B cell (primary cell): ENCODE measurements at regions not wholly inside any gene's neighbourhood (a gene's known extent, or its start where the extent isn't known, plus 50 kb on each side); places are given as distances from the start of the nearest gene placed in this dataset.

ENCODE experiments used
- ATAC-seq: fragments of 200-7000 bp; cut with Tn5 transposase; one replicate; pipeline ENCODE4 v1.10.0; 2021; ENCODE audit warnings: low read depth, mild to moderate bottlenecking, moderate number of reproducible peaks, moderate library complexity
- CTCF ChIA-PET: fragments of 350-600 bp; sonication (Branson Sonifier 250); formaldehyde crosslinking; loops from one replicate; lab custom pipeline; 2021; ENCODE audit warnings: antibody characterized with exemption, inconsistent platforms; lab: Charles Lee
- POLR2A ChIA-PET: fragments of 350-600 bp; sonication (Branson Sonifier 250); formaldehyde crosslinking; loops from one replicate; lab custom pipeline; 2021; ENCODE audit warnings: antibody characterized with exemption; lab: Charles Lee
- DNase-seq: peaks from one replicate; pipeline ENCODE4 v3.0.0; 2013
- H2AFZ ChIP-seq: 2 replicates; pipeline ENCODE4 v1.6.1; 2012; ENCODE audit warnings: mild to moderate bottlenecking, low read depth, low read length; ENCODE audit not compliant: insufficient read depth, poor library complexity, severe bottlenecking
- H3K27ac ChIP-seq, 2 donors: 1 replicate in 1 of 2; 2 replicates in 1 of 2; pipeline ENCODE4 v1.5.1; 2012 to 2013; ENCODE audit warnings: low read length in 2 of 2, mild to moderate bottlenecking in 2 of 2, moderate library complexity in 1 of 2
- H3K27me3 ChIP-seq, 4 experiments: fragments of 200-600 bp in 1 of 4; sonication (generic) in 1 of 4; replicated peaks in 1 of 4; 1 replicate in 2 of 4; 2 replicates in 2 of 4; pipeline versions ENCODE4 v1.6.1 to v1.7.0; 2013 to 2016; ENCODE audit warnings: low read length in 3 of 4, mild to moderate bottlenecking in 2 of 4, mixed read lengths in 1 of 4, moderate library complexity in 1 of 4; ENCODE audit not compliant: insufficient read depth in 4 of 4, control insufficient read depth in 3 of 4; ENCODE audit errors: control extremely low read depth in 1 of 4
- H3K36me3 ChIP-seq, 2 experiments: replicated peaks in 1 of 2; 1 replicate in 1 of 2; 2 replicates in 1 of 2; pipeline versions ENCODE4 v1.6.1 to v1.7.1; 2013; ENCODE audit warnings: low read length in 1 of 2; ENCODE audit not compliant: insufficient read depth in 2 of 2, control insufficient read depth in 1 of 2; ENCODE audit errors: control extremely low read depth in 1 of 2, extremely low read depth in 1 of 2
- H3K4me1 ChIP-seq, 2 donors: fragments of 200-600 bp in 1 of 2; sonication (generic) in 1 of 2; 1 replicate in 1 of 2; 2 replicates in 1 of 2; pipeline versions ENCODE4 v1.5.1 to v1.6.1; 2013 to 2017; ENCODE audit warnings: low read length in 2 of 2; ENCODE audit not compliant: control insufficient read depth in 2 of 2, insufficient read depth in 2 of 2
- H3K4me2 ChIP-seq: replicated peaks from 2 replicates; pipeline ENCODE3; 2012; ENCODE audit warnings: mild to moderate bottlenecking, low read depth, low read length; ENCODE audit not compliant: poor library complexity, severe bottlenecking
- H3K4me3 ChIP-seq, 5 experiments: fragments of 200-600 bp in 1 of 5; sonication (generic) in 1 of 5; 1 replicate in 3 of 5; 2 replicates in 2 of 5; pipeline versions ENCODE4 v1.5.1 to v1.7.0; 2011 to 2016; ENCODE audit warnings: low read length in 4 of 5, mild to moderate bottlenecking in 4 of 5, low read depth in 2 of 5, control low read depth in 1 of 5, moderate library complexity in 1 of 5; ENCODE audit not compliant: insufficient read depth in 1 of 5; ENCODE audit errors: control extremely low read depth in 1 of 5, extremely low read depth in 1 of 5
- H3K79me2 ChIP-seq: fragments of 200-600 bp; sonication (generic); one replicate; pipeline ENCODE4 v1.6.0; 2016; ENCODE audit warnings: low read length; ENCODE audit not compliant: control insufficient read depth, insufficient read depth
- H3K9ac ChIP-seq: fragments of 200-600 bp; sonication (generic); 2 replicates; pipeline ENCODE4 v1.6.1; 2017; ENCODE audit warnings: mild to moderate bottlenecking, low read length, moderate library complexity
- H3K9me3 ChIP-seq, 3 donors: one replicate each; pipeline versions ENCODE4 v1.6.1 to v1.7.1; 2013; ENCODE audit warnings: low read length in 2 of 3; ENCODE audit not compliant: control insufficient read depth in 2 of 3, insufficient read depth in 1 of 3; ENCODE audit errors: control extremely low read depth in 1 of 3
- H4K20me1 ChIP-seq: 2 replicates; pipeline ENCODE4 v1.6.0; 2012; ENCODE audit warnings: mild to moderate bottlenecking, low read length; ENCODE audit not compliant: insufficient read depth, control insufficient read depth, poor library complexity, severe bottlenecking
- H3K27ac Mint-ChIP-seq: one replicate; pipeline ENCODE4 v1.8.0; 2021; ENCODE audit warnings: mixed read lengths
- H3K27me3 Mint-ChIP-seq: one replicate; pipeline ENCODE4 v1.8.0; 2021; ENCODE audit warnings: mixed read lengths
- H3K4me1 Mint-ChIP-seq: one replicate; pipeline ENCODE4 v1.8.0; 2021; ENCODE audit warnings: mixed read lengths
- H3K4me3 Mint-ChIP-seq: one replicate; pipeline ENCODE4 v1.8.0; 2021; ENCODE audit warnings: mixed read lengths
- H3K9me3 Mint-ChIP-seq: one replicate; pipeline ENCODE4 v1.8.0; 2022; ENCODE audit warnings: mixed read lengths; ENCODE audit not compliant: insufficient read depth
- CTCF ChIP-seq: fragments of 200-600 bp; IDR thresholded peaks from one replicate; pipeline ENCODE4 v1.8.0; 2022; ENCODE audit warnings: antibody characterized with exemption, mild to moderate bottlenecking
- EZH2 ChIP-seq: IDR thresholded peaks from 2 replicates; pipeline ENCODE4 v1.6.1; 2012; ENCODE audit warnings: borderline replicate concordance, low read depth, mild to moderate bottlenecking, moderate library complexity, low read length; ENCODE audit not compliant: insufficient read depth, poor library complexity, severe bottlenecking
- WGBS: methylation state at CpG from one replicate; pipeline ENCODE4 v1.1.5; 2013; ENCODE audit warnings: missing lambda C conversion rate; ENCODE audit not compliant: insufficient coverage; 5-methylcytosine and 5-hydroxymethylcytosine counted together
- intact Hi-C: fragments of 100-400 bp; cut with micrococcal nuclease; formaldehyde crosslinking; loops from one replicate; pipeline ENCODE4 v1.10.0; 2022

GRCh38 chr2:226327830-226328229, 471.8 kb downstream of the IRS1 start:
- H4K20me1 ChIP-seq: no peaks in the 10 kb centered on the region
- H3K4me1 ChIP-seq: no peaks in the 10 kb centered on the region
- no peak overlapping the region for H2AFZ ChIP-seq
- H3K9me3 Mint-ChIP-seq: no peaks in the 10 kb centered on the region
- no peak overlapping the region for H3K4me2 ChIP-seq
- intact Hi-C loops: loop anchor here (10.0 kb wide), 1 partner anchor 467 kb away; the partner anchor contains the start of gene IRS1
- no peak overlapping the region for H3K27ac Mint-ChIP-seq
- H3K4me3 ChIP-seq: no peak overlapping the region
- TF ChIP-seq EZH2 (no peak), CTCF (no peak)
- no peaks in the 10 kb centered on the region for H3K4me1 Mint-ChIP-seq
- H3K79me2 ChIP-seq: no peaks in the 10 kb centered on the region
- H3K27ac ChIP-seq: no peak overlapping the region
- ATAC-seq: no peak
- H3K36me3 ChIP-seq: no peaks in the 10 kb centered on the region
- no peak overlapping the region for H3K9ac ChIP-seq
- DNase-seq: no peak
- WGBS: no CpG with 5 or more reads among the region's 4 CpGs
- H3K4me3 Mint-ChIP-seq: no peak overlapping the region
- H3K27me3 ChIP-seq: no peaks in the 10 kb centered on the region
- CTCF ChIA-PET: no interaction called here
- POLR2A ChIA-PET: no interaction called here
- H3K9me3 ChIP-seq: no peaks in the 10 kb centered on the region
- H3K27me3 Mint-ChIP-seq: peaks cover 14% of the 10 kb centered on the region

GRCh38 chr2:226325526-226325925, 474.1 kb downstream of the IRS1 start:
- H3K27ac ChIP-seq: no peak overlapping the region
- no peaks in the 10 kb centered on the region for H4K20me1 ChIP-seq
- TF ChIP-seq EZH2: no peak
- no peak for TF ChIP-seq CTCF
- no peak overlapping the region for H3K9ac ChIP-seq
- no peak overlapping the region for H3K4me2 ChIP-seq
- H2AFZ ChIP-seq: no peak overlapping the region
- H3K79me2 ChIP-seq: no peaks in the 10 kb centered on the region
- no peaks in the 10 kb centered on the region for H3K9me3 ChIP-seq
- H3K4me1 ChIP-seq: no peaks in the 10 kb centered on the region
- H3K9me3 Mint-ChIP-seq: no peaks in the 10 kb centered on the region
- no peak for ATAC-seq
- no peak overlapping the region for H3K27ac Mint-ChIP-seq
- H3K36me3 ChIP-seq: no peaks in the 10 kb centered on the region
- H3K4me3 ChIP-seq: no peak overlapping the region
- H3K4me3 Mint-ChIP-seq: no peak overlapping the region
- no peaks in the 10 kb centered on the region for H3K4me1 Mint-ChIP-seq
- no peak for DNase-seq
- ChIA-PET POLR2A (no interaction called here), CTCF (no interaction called here)
- no peaks in the 10 kb centered on the region for H3K27me3 ChIP-seq
- H3K27me3 Mint-ChIP-seq: peaks cover 10% of the 10 kb centered on the region
- intact Hi-C loops: loop anchor here (10.0 kb wide), 1 partner anchor 469 kb away; the partner anchor contains the start of gene IRS1
